ENCODE measurements at regions not wholly inside any gene's neighbourhood (a gene's known extent, or its start where the extent isn't known, plus 50 kb on each side); places are given as distances from the start of the nearest gene placed in this dataset.
"Not testable (repeated sequence)": the region's sequence is repeated elsewhere in the genome, so short reads cannot be mapped to it uniquely, and the experiment has no call there.

GRCh38 chr7:16933296-16934279 lies 51.8 kb upstream of the AGR3 start:
- no peak for DNase-seq

- no peak for DNase-seq
Measured at GRCh38 chr7:16934722-16935340, 53.0 kb upstream of the AGR3 start.

- no peak for DNase-seq
Measured at GRCh38 chr7:16935341-16935735, 53.6 kb upstream of the AGR3 start.

GRCh38 chr7:16936626-16937422 lies 55.0 kb upstream of the AGR3 start:
- no peak for DNase-seq

- no peak for DNase-seq
Measured at GRCh38 chr7:16939161-16939560, 57.4 kb upstream of the AGR3 start.

GRCh38 chr7:16940776-16941175 lies 59.0 kb upstream of the AGR3 start:
- no peak for DNase-seq

- no peak for DNase-seq
Measured at GRCh38 chr7:16942929-16943509, 61.2 kb upstream of the AGR3 start.

GRCh38 chr7:16944936-16945335 lies 63.2 kb upstream of the AGR3 start:
- DNase-seq = no peak

GRCh38 chr7:16945372-16945771 lies 63.6 kb upstream of the AGR3 start:
- no peak for DNase-seq

GRCh38 chr7:16948110-16948509 lies 66.3 kb upstream of the AGR3 start:
- DNase-seq = not testable (repeated sequence)

- DNase-seq = no peak
Measured at GRCh38 chr7:16951483-16952080, 69.8 kb upstream of the AGR3 start.

GRCh38 chr7:16954321-16954720 lies 72.5 kb upstream of the AGR3 start:
- no peak for DNase-seq

GRCh38 chr7:16958724-16959123 lies 76.9 kb upstream of the AGR3 start:
- no peak for DNase-seq

GRCh38 chr7:16960337-16960965 lies 78.7 kb upstream of the AGR3 start:
- no peak for DNase-seq

- no peak for DNase-seq
Measured at GRCh38 chr7:16961641-16962040, 79.9 kb upstream of the AGR3 start.

- DNase-seq = no peak
Measured at GRCh38 chr7:16963044-16963443, 81.3 kb upstream of the AGR3 start.

- not testable (repeated sequence) for DNase-seq
Measured at GRCh38 chr7:16965697-16966096, 83.9 kb upstream of the AGR3 start.

- DNase-seq = no peak
Measured at GRCh38 chr7:16967300-16967811, 85.6 kb upstream of the AGR3 start.

GRCh38 chr7:16970732-16971482 lies 89.1 kb upstream of the AGR3 start:
- DNase-seq = peak; percentile 18

GRCh38 chr7:16975712-16976111 lies 93.9 kb upstream of the AGR3 start:
- no peak for DNase-seq

Data from NCI-H2227 treated with DMSO at 0.1 percent for 48 hours (cell line).